WTC11 (cell line): ENCODE measurements at regions not wholly inside any gene's neighbourhood (a gene's known extent, or its start where the extent isn't known, plus 50 kb on each side); places are given as distances from the start of the nearest gene placed in this dataset.

Experiments used
- GABPB1 ChIP-seq: sonication (generic); formaldehyde crosslinking; IDR thresholded peaks from 2 replicates; pipeline ENCODE4 v1.8.1; 2023; ENCODE audit warnings: mild to moderate bottlenecking, missing genetic modification reagents
- NFYB ChIP-seq: sonication (generic); formaldehyde crosslinking; conservative IDR thresholded peaks from 2 replicates; pipeline ENCODE4 v1.8.0; 2022; ENCODE audit warnings: low read depth, missing genetic modification reagents
- NR3C1 ChIP-seq: sonication (generic); formaldehyde crosslinking; conservative IDR thresholded peaks from 2 replicates; pipeline ENCODE4 v1.8.1; 2023; ENCODE audit warnings: low read depth, mild to moderate bottlenecking, missing genetic modification reagents
- ZNF232 ChIP-seq: sonication (generic); formaldehyde crosslinking; IDR thresholded peaks from 2 replicates; pipeline ENCODE4 v1.8.0; 2022; ENCODE audit warnings: mild to moderate bottlenecking, missing genetic modification reagents
- TF ChIP-seq, protein P1 (sequence below): fragments of 200-600 bp; IDR thresholded peaks from 2 replicates; pipeline ENCODE4 v1.8.0; 2022; ENCODE audit warnings: antibody characterized with exemption
- TF ChIP-seq, protein P2 (sequence below): sonication (generic); formaldehyde crosslinking; IDR thresholded peaks from 2 replicates; pipeline ENCODE4 v1.8.1; 2022; ENCODE audit warnings: low read depth, missing genetic modification reagents, borderline replicate concordance
- TF ChIP-seq, protein P3 (sequence below): sonication (generic); formaldehyde crosslinking; IDR thresholded peaks from 2 replicates; pipeline ENCODE4 v1.8.1; 2022; ENCODE audit warnings: mild to moderate bottlenecking, moderate library complexity, missing genetic modification reagents
- TF ChIP-seq, protein P4 (sequence below): sonication (generic); formaldehyde crosslinking; IDR thresholded peaks from 2 replicates; pipeline ENCODE4 v1.8.1; 2023; ENCODE audit warnings: mild to moderate bottlenecking, missing genetic modification reagents, moderate library complexity
- TF ChIP-seq, protein P5 (sequence below): sonication (generic); formaldehyde crosslinking; IDR thresholded peaks from 2 replicates; pipeline ENCODE4 v1.8.1; 2023; ENCODE audit warnings: mild to moderate bottlenecking, moderate library complexity, missing genetic modification reagents

DNA sequence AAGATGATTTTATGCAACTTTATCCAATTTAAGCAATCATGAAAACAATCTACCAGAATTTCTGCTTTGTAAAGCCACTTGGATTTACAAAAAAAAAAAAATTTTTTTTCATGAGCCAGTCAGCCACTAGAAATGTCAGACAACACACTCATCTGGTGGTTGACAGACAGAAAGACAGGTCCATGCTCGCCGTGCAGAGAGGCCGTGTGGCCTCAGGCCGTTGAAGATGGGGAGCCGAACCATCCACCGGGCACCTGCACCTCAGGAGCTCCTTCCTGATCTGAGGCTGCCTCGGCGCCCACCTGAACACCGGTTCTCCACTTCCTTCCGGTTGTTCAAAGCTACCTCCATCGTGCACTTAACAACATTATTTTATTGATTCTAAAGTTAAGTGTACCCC, 138.0 kb upstream of the IRX4 start:
- TF ChIP-seq, protein P1, sequence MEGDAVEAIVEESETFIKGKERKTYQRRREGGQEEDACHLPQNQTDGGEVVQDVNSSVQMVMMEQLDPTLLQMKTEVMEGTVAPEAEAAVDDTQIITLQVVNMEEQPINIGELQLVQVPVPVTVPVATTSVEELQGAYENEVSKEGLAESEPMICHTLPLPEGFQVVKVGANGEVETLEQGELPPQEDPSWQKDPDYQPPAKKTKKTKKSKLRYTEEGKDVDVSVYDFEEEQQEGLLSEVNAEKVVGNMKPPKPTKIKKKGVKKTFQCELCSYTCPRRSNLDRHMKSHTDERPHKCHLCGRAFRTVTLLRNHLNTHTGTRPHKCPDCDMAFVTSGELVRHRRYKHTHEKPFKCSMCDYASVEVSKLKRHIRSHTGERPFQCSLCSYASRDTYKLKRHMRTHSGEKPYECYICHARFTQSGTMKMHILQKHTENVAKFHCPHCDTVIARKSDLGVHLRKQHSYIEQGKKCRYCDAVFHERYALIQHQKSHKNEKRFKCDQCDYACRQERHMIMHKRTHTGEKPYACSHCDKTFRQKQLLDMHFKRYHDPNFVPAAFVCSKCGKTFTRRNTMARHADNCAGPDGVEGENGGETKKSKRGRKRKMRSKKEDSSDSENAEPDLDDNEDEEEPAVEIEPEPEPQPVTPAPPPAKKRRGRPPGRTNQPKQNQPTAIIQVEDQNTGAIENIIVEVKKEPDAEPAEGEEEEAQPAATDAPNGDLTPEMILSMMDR: no peak
- TF ChIP-seq NFYB (CRISPR knock-in tag) (no peak), ZNF232 (CRISPR knock-in tag) (no peak), GABPB1 (no peak), NR3C1 (CRISPR knock-in tag) (no peak)
- TF ChIP-seq, protein P2, sequence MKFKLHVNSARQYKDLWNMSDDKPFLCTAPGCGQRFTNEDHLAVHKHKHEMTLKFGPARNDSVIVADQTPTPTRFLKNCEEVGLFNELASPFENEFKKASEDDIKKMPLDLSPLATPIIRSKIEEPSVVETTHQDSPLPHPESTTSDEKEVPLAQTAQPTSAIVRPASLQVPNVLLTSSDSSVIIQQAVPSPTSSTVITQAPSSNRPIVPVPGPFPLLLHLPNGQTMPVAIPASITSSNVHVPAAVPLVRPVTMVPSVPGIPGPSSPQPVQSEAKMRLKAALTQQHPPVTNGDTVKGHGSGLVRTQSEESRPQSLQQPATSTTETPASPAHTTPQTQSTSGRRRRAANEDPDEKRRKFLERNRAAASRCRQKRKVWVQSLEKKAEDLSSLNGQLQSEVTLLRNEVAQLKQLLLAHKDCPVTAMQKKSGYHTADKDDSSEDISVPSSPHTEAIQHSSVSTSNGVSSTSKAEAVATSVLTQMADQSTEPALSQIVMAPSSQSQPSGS: no peak
- TF ChIP-seq, protein P3, sequence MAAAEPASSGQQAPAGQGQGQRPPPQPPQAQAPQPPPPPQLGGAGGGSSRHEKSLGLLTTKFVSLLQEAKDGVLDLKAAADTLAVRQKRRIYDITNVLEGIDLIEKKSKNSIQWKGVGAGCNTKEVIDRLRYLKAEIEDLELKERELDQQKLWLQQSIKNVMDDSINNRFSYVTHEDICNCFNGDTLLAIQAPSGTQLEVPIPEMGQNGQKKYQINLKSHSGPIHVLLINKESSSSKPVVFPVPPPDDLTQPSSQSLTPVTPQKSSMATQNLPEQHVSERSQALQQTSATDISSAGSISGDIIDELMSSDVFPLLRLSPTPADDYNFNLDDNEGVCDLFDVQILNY (CRISPR knock-in tag): no peak
- TF ChIP-seq, protein P4, sequence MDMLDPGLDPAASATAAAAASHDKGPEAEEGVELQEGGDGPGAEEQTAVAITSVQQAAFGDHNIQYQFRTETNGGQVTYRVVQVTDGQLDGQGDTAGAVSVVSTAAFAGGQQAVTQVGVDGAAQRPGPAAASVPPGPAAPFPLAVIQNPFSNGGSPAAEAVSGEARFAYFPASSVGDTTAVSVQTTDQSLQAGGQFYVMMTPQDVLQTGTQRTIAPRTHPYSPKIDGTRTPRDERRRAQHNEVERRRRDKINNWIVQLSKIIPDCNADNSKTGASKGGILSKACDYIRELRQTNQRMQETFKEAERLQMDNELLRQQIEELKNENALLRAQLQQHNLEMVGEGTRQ (CRISPR knock-in tag): no peak
- TF ChIP-seq, protein P5, sequence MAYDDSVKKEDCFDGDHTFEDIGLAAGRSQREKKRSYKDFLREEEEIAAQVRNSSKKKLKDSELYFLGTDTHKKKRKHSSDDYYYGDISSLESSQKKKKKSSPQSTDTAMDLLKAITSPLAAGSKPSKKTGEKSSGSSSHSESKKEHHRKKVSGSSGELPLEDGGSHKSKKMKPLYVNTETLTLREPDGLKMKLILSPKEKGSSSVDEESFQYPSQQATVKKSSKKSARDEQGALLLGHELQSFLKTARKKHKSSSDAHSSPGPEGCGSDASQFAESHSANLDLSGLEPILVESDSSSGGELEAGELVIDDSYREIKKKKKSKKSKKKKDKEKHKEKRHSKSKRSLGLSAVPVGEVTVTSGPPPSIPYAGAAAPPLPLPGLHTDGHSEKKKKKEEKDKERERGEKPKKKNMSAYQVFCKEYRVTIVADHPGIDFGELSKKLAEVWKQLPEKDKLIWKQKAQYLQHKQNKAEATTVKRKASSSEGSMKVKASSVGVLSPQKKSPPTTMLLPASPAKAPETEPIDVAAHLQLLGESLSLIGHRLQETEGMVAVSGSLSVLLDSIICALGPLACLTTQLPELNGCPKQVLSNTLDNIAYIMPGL (CRISPR knock-in tag): no peak
